NB4 (cell line): ENCODE measurements at regions not wholly inside any gene's neighbourhood (a gene's known extent, or its start where the extent isn't known, plus 50 kb on each side); places are given as distances from the start of the nearest gene placed in this dataset.

ENCODE experiments used
- MYC ChIP-seq: IDR thresholded peaks from 2 replicates; pipeline ENCODE4 v1.6.1; 2011; ENCODE audit warnings: low read depth, low read length
- POLR2A ChIP-seq: IDR thresholded peaks from 2 replicates; pipeline ENCODE4 v1.6.1; 2011; ENCODE audit warnings: mild to moderate bottlenecking; ENCODE audit not compliant: insufficient read length; ENCODE audit errors: extremely low read depth
- TF ChIP-seq, protein P1 (sequence below): IDR thresholded peaks from one replicate; pipeline ENCODE4 v1.5.1; 2012; ENCODE audit warnings: low read depth, low read length
- TF ChIP-seq, protein P2 (sequence below): IDR thresholded peaks from 2 replicates; pipeline ENCODE4 v1.6.1; 2011; ENCODE audit warnings: low read depth, low read length

DNA sequence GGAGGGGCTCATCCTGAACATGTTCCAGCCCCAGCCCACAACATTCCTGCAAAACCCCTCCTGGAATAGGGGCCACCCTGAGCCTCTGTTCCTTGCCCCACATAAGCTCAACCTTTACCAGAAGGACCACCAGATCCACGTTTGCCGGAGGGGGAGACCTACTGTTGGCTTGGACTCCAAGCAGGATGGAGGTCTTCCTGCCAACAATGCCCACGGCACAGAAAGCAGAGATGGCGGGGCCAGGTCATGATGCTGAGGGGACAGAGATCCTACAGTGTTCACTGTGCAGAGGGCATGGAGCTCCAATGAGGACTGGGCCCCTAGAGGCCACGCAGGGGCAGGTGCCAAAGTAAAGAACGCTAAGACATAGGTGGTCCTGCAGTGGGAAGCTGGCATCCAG is 98.5 kb upstream of the RAB6C start:
- TF ChIP-seq, protein P1, sequence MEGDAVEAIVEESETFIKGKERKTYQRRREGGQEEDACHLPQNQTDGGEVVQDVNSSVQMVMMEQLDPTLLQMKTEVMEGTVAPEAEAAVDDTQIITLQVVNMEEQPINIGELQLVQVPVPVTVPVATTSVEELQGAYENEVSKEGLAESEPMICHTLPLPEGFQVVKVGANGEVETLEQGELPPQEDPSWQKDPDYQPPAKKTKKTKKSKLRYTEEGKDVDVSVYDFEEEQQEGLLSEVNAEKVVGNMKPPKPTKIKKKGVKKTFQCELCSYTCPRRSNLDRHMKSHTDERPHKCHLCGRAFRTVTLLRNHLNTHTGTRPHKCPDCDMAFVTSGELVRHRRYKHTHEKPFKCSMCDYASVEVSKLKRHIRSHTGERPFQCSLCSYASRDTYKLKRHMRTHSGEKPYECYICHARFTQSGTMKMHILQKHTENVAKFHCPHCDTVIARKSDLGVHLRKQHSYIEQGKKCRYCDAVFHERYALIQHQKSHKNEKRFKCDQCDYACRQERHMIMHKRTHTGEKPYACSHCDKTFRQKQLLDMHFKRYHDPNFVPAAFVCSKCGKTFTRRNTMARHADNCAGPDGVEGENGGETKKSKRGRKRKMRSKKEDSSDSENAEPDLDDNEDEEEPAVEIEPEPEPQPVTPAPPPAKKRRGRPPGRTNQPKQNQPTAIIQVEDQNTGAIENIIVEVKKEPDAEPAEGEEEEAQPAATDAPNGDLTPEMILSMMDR, result no peak
- TF ChIP-seq POLR2A (no peak), MYC (no peak)
- TF ChIP-seq, protein P2, sequence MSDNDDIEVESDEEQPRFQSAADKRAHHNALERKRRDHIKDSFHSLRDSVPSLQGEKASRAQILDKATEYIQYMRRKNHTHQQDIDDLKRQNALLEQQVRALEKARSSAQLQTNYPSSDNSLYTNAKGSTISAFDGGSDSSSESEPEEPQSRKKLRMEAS, result no peak
